A549 (cell line): ENCODE measurements at regions not wholly inside any gene's neighbourhood (a gene's known extent, or its start where the extent isn't known, plus 50 kb on each side); places are given as distances from the start of the nearest gene placed in this dataset.

ENCODE experiments used
- ATAC-seq, 2 experiments: fragments of 200-7000 bp in 1 of 2; fragments of >200 bp in 1 of 2; cut with Nextera tagmentation in 1 of 2; cut with Tn5 transposase in 1 of 2; 3 replicates each; pipeline versions ENCODE4 v1.8.0 to v1.9.1; 2018 to 2020; ENCODE audit warnings: mild to moderate bottlenecking in 1 of 2, moderate library complexity in 1 of 2
- CTCF ChIA-PET: fragments of 300-600 bp; sonication (Branson Sonifier 250); formaldehyde crosslinking; extraction: SDS; loops from one replicate; lab custom pipeline; 2021; ENCODE audit warnings: antibody characterized with exemption, inconsistent platforms; lab: Yijun Ruan, JAX
- POLR2A ChIA-PET: fragments of 350-600 bp; formaldehyde crosslinking; extraction: SDS; loops from one replicate; lab custom pipeline; 2021; ENCODE audit warnings: antibody characterized with exemption, inconsistent platforms; lab: Yijun Ruan, JAX
- DNase-seq, 2 experiments: peaks; one replicate each; pipeline versions ENCODE4 v3.0.0 to v3.0.0-alpha.2; 2011 to 2016; ENCODE audit warnings: low read depth in 1 of 2, low spot score in 1 of 2
- FAIRE-seq: peaks from 2 replicates; lab custom pipeline; 2011; peaks lifted over from hg19 to GRCh38; lab: Jason Lieb, UNC
- H3K27ac ChIP-seq, 2 experiments: fragments of >200 bp; sonication (Bioruptor Twin); formaldehyde crosslinking; 3 replicates each; pipeline ENCODE4 v1.5.1; 2016 to 2017
- H3K4me1 ChIP-seq: fragments of >200 bp; sonication (Bioruptor Twin); formaldehyde crosslinking; 3 replicates; pipeline ENCODE4 v1.6.1; 2016
- H3K4me2 ChIP-seq: fragments of >200 bp; sonication (Bioruptor Twin); formaldehyde crosslinking; 3 replicates; pipeline ENCODE4 v1.6.1; 2016
- H3K4me3 ChIP-seq: fragments of >200 bp; sonication (Bioruptor Twin); formaldehyde crosslinking; 3 replicates; pipeline ENCODE4 v1.5.1; 2016
- H3K9me3 ChIP-seq: fragments of >200 bp; sonication (Bioruptor Twin); formaldehyde crosslinking; 3 replicates; pipeline ENCODE4 v1.6.1; 2016
- BHLHE40 ChIP-seq: IDR thresholded peaks from 2 replicates; pipeline ENCODE4 v1.6.1; 2012; ENCODE audit warnings: low read depth, low read length, inconsistent platforms
- CBX2 ChIP-seq: fragments of 200-600 bp; sonication (generic); IDR thresholded peaks from 2 replicates; pipeline ENCODE4 v1.6.1; 2016; ENCODE audit warnings: low read depth, mild to moderate bottlenecking, borderline replicate concordance
- CEBPB ChIP-seq, 2 experiments: fragments of >200 bp in 1 of 2; sonication (Bioruptor Twin) in 1 of 2; formaldehyde crosslinking in 1 of 2; IDR thresholded peaks; 2 replicates each; pipeline ENCODE4 v1.6.1; 2012 to 2016
- CHD2 ChIP-seq: fragments of 150-350 bp; IDR thresholded peaks from 2 replicates; pipeline ENCODE4 v1.6.1; 2014; ENCODE audit warnings: low read length; ENCODE audit not compliant: partially characterized antibody
- CTCF ChIP-seq: fragments of >200 bp; sonication (Bioruptor Twin); formaldehyde crosslinking; IDR thresholded peaks from 3 replicates; pipeline ENCODE4 v1.5.1; 2016
- EHF ChIP-seq: fragments of 250-450 bp; sonication (Bioruptor Pico); IDR thresholded peaks from 2 replicates; pipeline ENCODE4 v1.5.0; 2020; ENCODE audit warnings: mild to moderate bottlenecking
- ESRRA ChIP-seq: fragments of 150-350 bp; IDR thresholded peaks from 2 replicates; pipeline ENCODE4 v1.6.1; 2014; ENCODE audit warnings: mild to moderate bottlenecking, low read length, borderline replicate concordance
- FOSB ChIP-seq: fragments of 250-450 bp; sonication (Bioruptor Pico); IDR thresholded peaks from 2 replicates; pipeline ENCODE4 v1.5.0; 2020; ENCODE audit warnings: mild to moderate bottlenecking, moderate library complexity
- FOSL2 ChIP-seq, 2 experiments: fragments of 450-650 bp in 1 of 2; fragments of >200 bp in 1 of 2; sonication (Bioruptor Twin) in 1 of 2; formaldehyde crosslinking; IDR thresholded peaks; 2 replicates each; pipeline versions ENCODE4 v1.5.0 to v1.6.1; 2016 to 2020; ENCODE audit warnings: mild to moderate bottlenecking in 1 of 2, moderate library complexity in 1 of 2
- HDAC2 ChIP-seq: fragments of 200-600 bp; sonication (generic); IDR thresholded peaks from 2 replicates; pipeline ENCODE4 v1.6.1; 2016
- HES2 ChIP-seq: fragments of >200 bp; sonication (Bioruptor Twin); formaldehyde crosslinking; IDR thresholded peaks from 2 replicates; pipeline ENCODE4 v1.6.1; 2016
- HEYL ChIP-seq: fragments of 250-450 bp; sonication (Bioruptor Pico); IDR thresholded peaks from 2 replicates; pipeline ENCODE4 v1.8.0; 2021; ENCODE audit warnings: mild to moderate bottlenecking, moderate library complexity
- HOXA7 ChIP-seq: fragments of 250-450 bp; sonication (Bioruptor Pico); IDR thresholded peaks from 2 replicates; pipeline ENCODE4 v1.5.0; 2020; ENCODE audit warnings: mild to moderate bottlenecking, moderate library complexity
- JUN ChIP-seq, 2 experiments: fragments of >200 bp; sonication (Bioruptor Twin); formaldehyde crosslinking; IDR thresholded peaks; 2 replicates in 1 of 2; 3 replicates in 1 of 2; pipeline ENCODE4 v1.6.1; 2016 to 2017
- JUNB ChIP-seq: fragments of >200 bp; sonication (Bioruptor Twin); formaldehyde crosslinking; IDR thresholded peaks from 2 replicates; pipeline ENCODE4 v1.6.1; 2016
- MAZ ChIP-seq: fragments of 150-350 bp; IDR thresholded peaks from 2 replicates; pipeline ENCODE4 v1.6.1; 2014; ENCODE audit warnings: antibody characterized with exemption, low read depth, low read length, borderline replicate concordance
- MYC ChIP-seq: IDR thresholded peaks from 2 replicates; pipeline ENCODE4 v1.6.1; 2012; ENCODE audit warnings: mild to moderate bottlenecking, inconsistent platforms, low read length, improper control_type of control experiment, borderline replicate concordance
- NFE2L2 ChIP-seq: fragments of 150-350 bp; conservative IDR thresholded peaks from 2 replicates; pipeline ENCODE4 v1.6.1; 2014; ENCODE audit warnings: low read length
- NR3C1 ChIP-seq: fragments of >200 bp; sonication (Bioruptor Twin); formaldehyde crosslinking; IDR thresholded peaks from 3 replicates; pipeline ENCODE4 v1.6.1; 2017
- PHF8 ChIP-seq: fragments of 200-600 bp; sonication (generic); IDR thresholded peaks from 2 replicates; pipeline ENCODE4 v1.6.1; 2016; ENCODE audit warnings: low read depth, mild to moderate bottlenecking, antibody characterized with exemption, moderate library complexity, borderline replicate concordance
- POLR2A ChIP-seq: IDR thresholded peaks from 2 replicates; pipeline ENCODE4 v1.6.1; 2012; ENCODE audit warnings: mild to moderate bottlenecking, low read length
- RAD21 ChIP-seq, 2 experiments: fragments of >200 bp in 1 of 2; sonication (Bioruptor Twin) in 1 of 2; formaldehyde crosslinking in 1 of 2; IDR thresholded peaks in 1 of 2; conservative IDR thresholded peaks in 1 of 2; 2 replicates in 1 of 2; 3 replicates in 1 of 2; pipeline ENCODE4 v1.6.1; 2012 to 2018; ENCODE audit warnings: inconsistent platforms in 1 of 2
- RCOR1 ChIP-seq: fragments of 150-350 bp; IDR thresholded peaks from 2 replicates; pipeline ENCODE4 v1.6.1; 2014; ENCODE audit warnings: antibody characterized with exemption, low read length, low read depth
- RNF2 ChIP-seq: fragments of 200-600 bp; sonication (generic); IDR thresholded peaks from 2 replicates; pipeline ENCODE4 v1.6.1; 2016; ENCODE audit warnings: low read depth, mild to moderate bottlenecking, antibody characterized with exemption, moderate library complexity, borderline replicate concordance
- SMC3 ChIP-seq: fragments of >200 bp; sonication (Bioruptor Twin); formaldehyde crosslinking; IDR thresholded peaks from 3 replicates; pipeline ENCODE4 v1.6.1; 2018; ENCODE audit warnings: inconsistent platforms
- ZC3H11A ChIP-seq: fragments of 450-650 bp; IDR thresholded peaks from 2 replicates; pipeline ENCODE4 v1.6.1; 2014; ENCODE audit warnings: antibody characterized with exemption, mild to moderate bottlenecking
- ZFP36 ChIP-seq: fragments of 450-650 bp; IDR thresholded peaks from 2 replicates; pipeline ENCODE4 v1.6.1; 2014; ENCODE audit warnings: borderline replicate concordance; ENCODE audit not compliant: partially characterized antibody
- ZNF302 ChIP-seq: fragments of 250-450 bp; sonication (Bioruptor Pico); IDR thresholded peaks from 2 replicates; pipeline ENCODE4 v1.9.0; 2021; ENCODE audit warnings: inconsistent platforms, mild to moderate bottlenecking, moderate library complexity
- ZSCAN20 ChIP-seq: fragments of 250-450 bp; sonication (Bioruptor Pico); IDR thresholded peaks from 2 replicates; pipeline ENCODE4 v1.8.0; 2022; ENCODE audit warnings: mild to moderate bottlenecking, moderate library complexity
- WGBS: methylation state at CpG from one replicate; pipeline ENCODE4 v1.1.6; 2017; ENCODE audit errors: missing lambda C conversion rate; 5-methylcytosine and 5-hydroxymethylcytosine counted together
- TF ChIP-seq, protein P1 (sequence below): fragments of 450-650 bp; IDR thresholded peaks from 2 replicates; pipeline ENCODE4 v1.6.1; 2014; ENCODE audit warnings: antibody characterized with exemption
- TF ChIP-seq, protein P2 (sequence below): fragments of 200-600 bp; sonication (generic); IDR thresholded peaks from 2 replicates; pipeline ENCODE4 v1.6.1; 2016; ENCODE audit warnings: antibody characterized with exemption, mild to moderate bottlenecking, moderate library complexity

- TF ChIP-seq CEBPB (IDR thresholded peaks at IDR 0.05) (no peak), RCOR1 (no peak), ZSCAN20 (CRISPR knock-in tag) (no peak), RNF2 (no peak), ZFP36 (no peak), ZC3H11A (no peak), FOSL2 (IDR thresholded peaks at IDR 0.05) (no peak), FOSL2 (CRISPR knock-in tag; IDR thresholded peaks at IDR 0.05) (no peak), HES2 (no peak), CHD2 (no peak), BHLHE40 (no peak), HDAC2 (no peak), NFE2L2 (no peak), ZNF302 (CRISPR knock-in tag) (no peak), CTCF (no peak), POLR2A (no peak), CBX2 (no peak), RAD21 (conservative IDR thresholded peaks at IDR 0.05 in 1 of 2, IDR thresholded peaks at IDR 0.05 in 1 of 2) (no peak), MAZ (no peak), HOXA7 (CRISPR knock-in tag) (no peak)
- TF ChIP-seq, protein P1, sequence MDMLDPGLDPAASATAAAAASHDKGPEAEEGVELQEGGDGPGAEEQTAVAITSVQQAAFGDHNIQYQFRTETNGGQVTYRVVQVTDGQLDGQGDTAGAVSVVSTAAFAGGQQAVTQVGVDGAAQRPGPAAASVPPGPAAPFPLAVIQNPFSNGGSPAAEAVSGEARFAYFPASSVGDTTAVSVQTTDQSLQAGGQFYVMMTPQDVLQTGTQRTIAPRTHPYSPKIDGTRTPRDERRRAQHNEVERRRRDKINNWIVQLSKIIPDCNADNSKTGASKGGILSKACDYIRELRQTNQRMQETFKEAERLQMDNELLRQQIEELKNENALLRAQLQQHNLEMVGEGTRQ, result no peak
- no peak overlapping the region for H3K27ac ChIP-seq
- FAIRE-seq (no peak), ATAC-seq (no peak), DNase-seq (peak in 1 of 2 experiments; percentile 8)
- no peak overlapping the region for H3K4me3 ChIP-seq
- ChIA-PET CTCF (no interaction called here), POLR2A (no interaction called here)
- 6% methylated on average over 3 of the region's 3 CpGs for WGBS
- no peaks in the 10 kb centered on the region for H3K9me3 ChIP-seq
- no peaks in the 10 kb centered on the region for H3K4me1 ChIP-seq
- no peak overlapping the region for H3K4me2 ChIP-seq
Measured at GRCh38 chr7:91351374-91351773, 87.1 kb downstream of the FZD1 start.

GRCh38 chr7:91352091-91352490 lies 87.9 kb downstream of the FZD1 start:
- Histone ChIP-seq H3K4me2 (no peak overlapping the region), H3K9me3 (no peaks in the 10 kb centered on the region), H3K4me1 (no peaks in the 10 kb centered on the region), H3K27ac (no peak overlapping the region), H3K4me3 (no peak overlapping the region)
- CTCF ChIA-PET, result no interaction called here
- 12% methylated on average over 4 of the region's 4 CpGs for WGBS
- ATAC-seq (no peak), DNase-seq (no peak), FAIRE-seq (no peak)
- TF ChIP-seq HEYL (CRISPR knock-in tag) (no peak), FOSL2 (IDR thresholded peaks at IDR 0.05) (no peak), FOSL2 (CRISPR knock-in tag; IDR thresholded peaks at IDR 0.05) (no peak), JUNB (no peak), CEBPB (IDR thresholded peaks at IDR 0.05) (no peak)
- POLR2A ChIA-PET, result no interaction called here

GRCh38 chr7:91353848-91354247 lies 89.6 kb downstream of the FZD1 start:
- Histone ChIP-seq H3K4me2 (no peak overlapping the region), H3K4me1 (no peaks in the 10 kb centered on the region), H3K4me3 (no peak overlapping the region), H3K9me3 (no peaks in the 10 kb centered on the region), H3K27ac (no peak overlapping the region)
- ATAC-seq (no peak), DNase-seq (no peak), FAIRE-seq (no peak)
- ChIA-PET CTCF (no interaction called here), POLR2A (no interaction called here)
- WGBS, result 18% methylated on average over 2 of the region's 2 CpGs
- TF ChIP-seq FOSB (CRISPR knock-in tag) (no peak), JUN (IDR thresholded peaks at IDR 0.05) (no peak), HES2 (no peak), PHF8 (no peak), SMC3 (no peak), MAZ (no peak), MYC (no peak), ESRRA (no peak), HOXA7 (CRISPR knock-in tag) (no peak), NR3C1 (no peak), EHF (CRISPR knock-in tag) (no peak)
- TF ChIP-seq, protein P2, sequence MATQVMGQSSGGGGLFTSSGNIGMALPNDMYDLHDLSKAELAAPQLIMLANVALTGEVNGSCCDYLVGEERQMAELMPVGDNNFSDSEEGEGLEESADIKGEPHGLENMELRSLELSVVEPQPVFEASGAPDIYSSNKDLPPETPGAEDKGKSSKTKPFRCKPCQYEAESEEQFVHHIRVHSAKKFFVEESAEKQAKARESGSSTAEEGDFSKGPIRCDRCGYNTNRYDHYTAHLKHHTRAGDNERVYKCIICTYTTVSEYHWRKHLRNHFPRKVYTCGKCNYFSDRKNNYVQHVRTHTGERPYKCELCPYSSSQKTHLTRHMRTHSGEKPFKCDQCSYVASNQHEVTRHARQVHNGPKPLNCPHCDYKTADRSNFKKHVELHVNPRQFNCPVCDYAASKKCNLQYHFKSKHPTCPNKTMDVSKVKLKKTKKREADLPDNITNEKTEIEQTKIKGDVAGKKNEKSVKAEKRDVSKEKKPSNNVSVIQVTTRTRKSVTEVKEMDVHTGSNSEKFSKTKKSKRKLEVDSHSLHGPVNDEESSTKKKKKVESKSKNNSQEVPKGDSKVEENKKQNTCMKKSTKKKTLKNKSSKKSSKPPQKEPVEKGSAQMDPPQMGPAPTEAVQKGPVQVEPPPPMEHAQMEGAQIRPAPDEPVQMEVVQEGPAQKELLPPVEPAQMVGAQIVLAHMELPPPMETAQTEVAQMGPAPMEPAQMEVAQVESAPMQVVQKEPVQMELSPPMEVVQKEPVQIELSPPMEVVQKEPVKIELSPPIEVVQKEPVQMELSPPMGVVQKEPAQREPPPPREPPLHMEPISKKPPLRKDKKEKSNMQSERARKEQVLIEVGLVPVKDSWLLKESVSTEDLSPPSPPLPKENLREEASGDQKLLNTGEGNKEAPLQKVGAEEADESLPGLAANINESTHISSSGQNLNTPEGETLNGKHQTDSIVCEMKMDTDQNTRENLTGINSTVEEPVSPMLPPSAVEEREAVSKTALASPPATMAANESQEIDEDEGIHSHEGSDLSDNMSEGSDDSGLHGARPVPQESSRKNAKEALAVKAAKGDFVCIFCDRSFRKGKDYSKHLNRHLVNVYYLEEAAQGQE, result no peak
